Mammary epithelial cell (primary cell): ENCODE measurements at regions not wholly inside any gene's neighbourhood (a gene's known extent, or its start where the extent isn't known, plus 50 kb on each side); places are given as distances from the start of the nearest gene placed in this dataset.

Experiments
- EZH2 ChIP-seq: IDR thresholded peaks from 2 replicates; pipeline ENCODE4 v1.6.1; 2012; ENCODE audit warnings: low read length, inconsistent platforms, borderline replicate concordance
- TF ChIP-seq, protein P1 (sequence below), 2 donors: IDR thresholded peaks in 1 of 2; conservative IDR thresholded peaks in 1 of 2; 2 replicates each; pipeline ENCODE4 v1.5.1; 2011 to 2012; ENCODE audit warnings: inconsistent platforms in 2 of 2, low read length in 2 of 2, mild to moderate bottlenecking in 2 of 2, control low read depth in 1 of 2, low read depth in 1 of 2; ENCODE audit not compliant: insufficient read depth in 1 of 2; ENCODE audit errors: extremely low read depth in 1 of 2

DNA sequence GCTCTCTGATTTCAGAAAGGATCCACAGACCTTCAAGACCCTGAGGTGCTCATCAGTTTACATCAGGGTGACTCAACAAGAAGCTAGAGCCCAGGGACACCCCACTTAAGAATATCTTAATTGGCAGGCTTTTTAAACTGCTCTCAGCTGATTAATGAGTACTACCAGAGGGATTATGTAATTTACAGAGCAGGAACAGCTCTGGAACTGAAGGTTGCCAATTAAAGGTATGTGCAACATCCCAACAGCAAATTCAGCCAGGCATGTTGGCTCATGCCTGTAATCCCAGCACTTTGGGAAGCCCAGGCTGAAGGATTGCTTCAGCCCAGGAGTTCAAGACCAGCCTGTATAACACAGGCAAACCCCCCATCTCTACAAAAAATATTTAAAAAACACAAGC is 295.7 kb downstream of the SETD4 start:
- TF ChIP-seq, protein P1, sequence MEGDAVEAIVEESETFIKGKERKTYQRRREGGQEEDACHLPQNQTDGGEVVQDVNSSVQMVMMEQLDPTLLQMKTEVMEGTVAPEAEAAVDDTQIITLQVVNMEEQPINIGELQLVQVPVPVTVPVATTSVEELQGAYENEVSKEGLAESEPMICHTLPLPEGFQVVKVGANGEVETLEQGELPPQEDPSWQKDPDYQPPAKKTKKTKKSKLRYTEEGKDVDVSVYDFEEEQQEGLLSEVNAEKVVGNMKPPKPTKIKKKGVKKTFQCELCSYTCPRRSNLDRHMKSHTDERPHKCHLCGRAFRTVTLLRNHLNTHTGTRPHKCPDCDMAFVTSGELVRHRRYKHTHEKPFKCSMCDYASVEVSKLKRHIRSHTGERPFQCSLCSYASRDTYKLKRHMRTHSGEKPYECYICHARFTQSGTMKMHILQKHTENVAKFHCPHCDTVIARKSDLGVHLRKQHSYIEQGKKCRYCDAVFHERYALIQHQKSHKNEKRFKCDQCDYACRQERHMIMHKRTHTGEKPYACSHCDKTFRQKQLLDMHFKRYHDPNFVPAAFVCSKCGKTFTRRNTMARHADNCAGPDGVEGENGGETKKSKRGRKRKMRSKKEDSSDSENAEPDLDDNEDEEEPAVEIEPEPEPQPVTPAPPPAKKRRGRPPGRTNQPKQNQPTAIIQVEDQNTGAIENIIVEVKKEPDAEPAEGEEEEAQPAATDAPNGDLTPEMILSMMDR (conservative IDR thresholded peaks at IDR 0.05 in 1 of 2, IDR thresholded peaks at IDR 0.05 in 1 of 2; ENCODE audit: extremely low read depth in 1 of 2, insufficient read depth in 1 of 2, low read depth in 1 of 2, low read length in 2 of 2) = no peak
- TF ChIP-seq EZH2 = no peak
